HCT116 (cell line): ENCODE measurements at regions not wholly inside any gene's neighbourhood (a gene's known extent, or its start where the extent isn't known, plus 50 kb on each side); places are given as distances from the start of the nearest gene placed in this dataset.

ENCODE experiments used
- ATAC-seq: fragments of 200-7000 bp; cut with Tn5 transposase; 2 replicates; pipeline ENCODE4 v1.9.1; 2020; ENCODE audit warnings: mild to moderate bottlenecking, moderate library complexity
- BruUV-seq: library from RNA; stranded (reverse); fragments of 400-500 nt; replicated peaks from 2 replicates; lab custom pipeline; 2021; lab: Mats Ljungman, UMichigan
- CTCF ChIA-PET: fragments of 300-600 bp; sonication (Branson Sonifier 250); formaldehyde crosslinking; loops from one replicate; lab custom pipeline; 2021; ENCODE audit warnings: antibody characterized with exemption; lab: Charles Lee
- POLR2A ChIA-PET: fragments of 300-600, 350-600 bp; sonication (Branson Sonifier 250); formaldehyde crosslinking; loops from one replicate; lab custom pipeline; 2021; ENCODE audit warnings: antibody characterized with exemption; lab: Charles Lee
- RAD21 ChIA-PET, 2 experiments: fragments of 300-600 bp; sonication (Branson Sonifier 250); formaldehyde crosslinking; loops; one replicate each; lab custom pipeline; 2023; ENCODE audit warnings: low total read pairs in 2 of 2; ENCODE audit not compliant: uncharacterized antibody in 2 of 2, unreplicated experiment in 2 of 2, low non-redundant PET in 1 of 2; lab: Charles Lee
- DNase-seq: peaks from one replicate; pipeline ENCODE4 v3.0.0-alpha.2; 2010; ENCODE audit warnings: low read depth, low spot score
- H2AFZ ChIP-seq: fragments of 200-600 bp; shearing (Covaris generic), sonication (generic); 2 replicates; pipeline ENCODE4 v1.6.1; 2017; ENCODE audit warnings: low read depth, mixed run types, mixed read lengths, antibody characterized with exemption, low read length; ENCODE audit not compliant: poor library complexity, severe bottlenecking
- H3K27ac ChIP-seq: 2 replicates; pipeline ENCODE4 v1.5.1; 2012; ENCODE audit warnings: low read depth, low read length
- H3K27me3 ChIP-seq: fragments of 200-600 bp; sonication (generic); 2 replicates; pipeline ENCODE4 v1.6.1; 2016; ENCODE audit warnings: mixed run types, low read length, mixed read lengths; ENCODE audit not compliant: insufficient read depth
- H3K36me3 ChIP-seq, 2 experiments: fragments of 200-500 bp in 1 of 2; fragments of 200-600 bp in 1 of 2; sonication (Bioruptor generic) in 1 of 2; sonication (generic) in 1 of 2; 2 replicates each; pipeline versions ENCODE4 v1.5.1 to v1.6.1; 2014 to 2016; ENCODE audit warnings: low read length in 2 of 2, inconsistent platforms in 1 of 2, mixed read lengths in 1 of 2, mixed run types in 1 of 2; ENCODE audit not compliant: insufficient read depth in 2 of 2, control insufficient read depth in 1 of 2
- H3K4me1 ChIP-seq, 2 experiments: fragments of 200-600 bp in 1 of 2; sonication (generic) in 1 of 2; 2 replicates each; pipeline versions ENCODE4 v1.5.1 to v1.6.1; 2012 to 2017; ENCODE audit warnings: low read length in 2 of 2, inconsistent platforms in 1 of 2, mild to moderate bottlenecking in 1 of 2, mixed read lengths in 1 of 2, mixed run types in 1 of 2, moderate library complexity in 1 of 2; ENCODE audit not compliant: insufficient read depth in 2 of 2, control insufficient read depth in 1 of 2
- H3K4me2 ChIP-seq: fragments of 200-600 bp; sonication (generic); 2 replicates; pipeline ENCODE4 v1.6.1; 2017; ENCODE audit warnings: mixed run types, low read length, mixed read lengths
- H3K4me3 ChIP-seq, 2 experiments: fragments of 200-600 bp in 1 of 2; sonication (generic) in 1 of 2; replicated peaks in 1 of 2; 2 replicates each; pipeline ENCODE4 v1.5.1; 2011 to 2016; ENCODE audit warnings: low read length in 2 of 2, control low read depth in 1 of 2, low read depth in 1 of 2, mild to moderate bottlenecking in 1 of 2, mixed read lengths in 1 of 2, mixed run types in 1 of 2
- H3K79me2 ChIP-seq: fragments of 200-600 bp; sonication (generic); 2 replicates; pipeline ENCODE4 v1.6.1; 2017; ENCODE audit warnings: mild to moderate bottlenecking, mixed run types, low read length, moderate library complexity, mixed read lengths; ENCODE audit not compliant: insufficient read depth
- H3K9ac ChIP-seq: fragments of 200-600 bp; sonication (generic); 2 replicates; pipeline ENCODE4 v1.6.1; 2016; ENCODE audit warnings: low read length, mixed read lengths
- H3K9me2 ChIP-seq: fragments of 200-600 bp; sonication (generic), shearing (Covaris generic); 2 replicates; pipeline ENCODE4 v1.6.1; 2017; ENCODE audit warnings: mixed run types, mild to moderate bottlenecking, moderate library complexity; ENCODE audit not compliant: insufficient read depth
- H3K9me3 ChIP-seq, 2 experiments: fragments of 200-500 bp in 1 of 2; fragments of 200-600 bp in 1 of 2; sonication (Bioruptor generic) in 1 of 2; sonication (generic) in 1 of 2; 2 replicates each; pipeline ENCODE4 v1.6.1; 2014 to 2017; ENCODE audit warnings: low read length in 2 of 2, mixed read lengths in 2 of 2, inconsistent platforms in 1 of 2, low read depth in 1 of 2, mild to moderate bottlenecking in 1 of 2, mixed run types in 1 of 2, moderate library complexity in 1 of 2; ENCODE audit not compliant: control insufficient read depth in 1 of 2, insufficient read depth in 1 of 2
- H4K20me1 ChIP-seq: fragments of 200-600 bp; sonication (generic), shearing (Covaris generic); 2 replicates; pipeline ENCODE4 v1.6.1; 2017; ENCODE audit warnings: mixed run types, mild to moderate bottlenecking, moderate library complexity; ENCODE audit not compliant: insufficient read depth
- ATF3 ChIP-seq: IDR thresholded peaks from 2 replicates; pipeline ENCODE4 v1.6.1; 2012
- CBX3 ChIP-seq: IDR thresholded peaks from 2 replicates; pipeline ENCODE4 v1.6.1; 2012; ENCODE audit warnings: low read depth
- CEBPB ChIP-seq: IDR thresholded peaks from 2 replicates; pipeline ENCODE4 v1.6.1; 2012; ENCODE audit warnings: low read depth
- EZH2 ChIP-seq: fragments of 200-600 bp; sonication (generic); IDR thresholded peaks from 2 replicates; pipeline ENCODE4 v1.6.1; 2017; ENCODE audit warnings: antibody characterized with exemption, mixed run types
- EZH2phosphoT487 ChIP-seq: fragments of 200-600 bp; IDR thresholded peaks from 2 replicates; pipeline ENCODE4 v1.6.1; 2018; ENCODE audit warnings: antibody characterized with exemption, borderline replicate concordance
- JUND ChIP-seq: IDR thresholded peaks from 2 replicates; pipeline ENCODE4 v1.6.1; 2012
- POLR2A ChIP-seq: IDR thresholded peaks from 2 replicates; pipeline ENCODE4 v1.7.0; 2011; ENCODE audit warnings: borderline replicate concordance; ENCODE audit not compliant: insufficient read depth, insufficient read length; ENCODE audit errors: extremely low read depth
- RAD21 ChIP-seq: IDR thresholded peaks from 2 replicates; pipeline ENCODE4 v1.6.1; 2012; ENCODE audit warnings: low read depth, mild to moderate bottlenecking
- SIN3A ChIP-seq: IDR thresholded peaks from 2 replicates; pipeline ENCODE4 v1.6.1; 2012; ENCODE audit warnings: low read depth
- SP1 ChIP-seq: IDR thresholded peaks from 2 replicates; pipeline ENCODE4 v1.6.1; 2012; ENCODE audit warnings: low read depth
- YY1 ChIP-seq: IDR thresholded peaks from 2 replicates; pipeline ENCODE4 v1.6.1; 2011; ENCODE audit warnings: low read length, low read depth, moderate library complexity, mild to moderate bottlenecking; ENCODE audit not compliant: insufficient replicate concordance; ENCODE audit errors: extremely low read depth
- ZNF274 ChIP-seq: fragments of 200-500 bp; sonication (Bioruptor generic); IDR thresholded peaks from 2 replicates; pipeline ENCODE4 v1.6.1; 2014; ENCODE audit warnings: mild to moderate bottlenecking, low read depth, low read length, inconsistent platforms
- intact Hi-C: fragments of 100-400 bp; cut with micrococcal nuclease; formaldehyde crosslinking; loops from 2 replicates; pipeline ENCODE4 v1.10.0; 2022

- intact Hi-C loops = no loop called here
- CTCF ChIA-PET = no interaction called here
- no peaks in the 10 kb centered on the region for H3K36me3 ChIP-seq
- H3K4me3 ChIP-seq = no peak overlapping the region
- TF ChIP-seq JUND = no peak
- no peak for TF ChIP-seq EZH2phosphoT487
- TF ChIP-seq YY1 = no peak
- TF ChIP-seq SIN3A = no peak
- TF ChIP-seq CEBPB = no peak
- no peak for TF ChIP-seq EZH2
- no peak for TF ChIP-seq RAD21
- H4K20me1 ChIP-seq = no peaks in the 10 kb centered on the region
- H3K27ac ChIP-seq = no peak overlapping the region
- H3K4me2 ChIP-seq = no peak overlapping the region
- BruUV-seq = no TSS peak
- no peaks in the 10 kb centered on the region for H3K4me1 ChIP-seq
- ATAC-seq (no peak), DNase-seq (no peak)
- RAD21 ChIA-PET = no interaction called here
- no peaks in the 10 kb centered on the region for H3K79me2 ChIP-seq
- POLR2A ChIA-PET = no interaction called here
- no peaks in the 10 kb centered on the region for H3K9me2 ChIP-seq
- H3K27me3 ChIP-seq = no peaks in the 10 kb centered on the region
- no peak overlapping the region for H2AFZ ChIP-seq
- no peaks in the 10 kb centered on the region for H3K9me3 ChIP-seq
- no peak overlapping the region for H3K9ac ChIP-seq
Measured at GRCh38 chr2:234577191-234577590, 80.3 kb upstream of the ARL4C start.

GRCh38 chr2:234571620-234572407 lies 74.9 kb upstream of the ARL4C start:
- H3K9me3 ChIP-seq = no peaks in the 10 kb centered on the region
- ChIA-PET RAD21 (no interaction called here), CTCF (no interaction called here), POLR2A (no interaction called here)
- intact Hi-C loops = no loop called here
- no peak overlapping the region for H2AFZ ChIP-seq
- H3K4me1 ChIP-seq = no peaks in the 10 kb centered on the region
- H3K27ac ChIP-seq = no peak overlapping the region
- H3K4me2 ChIP-seq = no peak overlapping the region
- H3K79me2 ChIP-seq = no peaks in the 10 kb centered on the region
- no peak overlapping the region for H3K4me3 ChIP-seq
- no peaks in the 10 kb centered on the region for H4K20me1 ChIP-seq
- no peaks in the 10 kb centered on the region for H3K36me3 ChIP-seq
- DNase-seq (no peak), ATAC-seq (no peak)
- H3K9ac ChIP-seq = no peak overlapping the region
- no peaks in the 10 kb centered on the region for H3K9me2 ChIP-seq
- no peak for TF ChIP-seq ATF3
- no peak for TF ChIP-seq ZNF274
- no peak for TF ChIP-seq SP1
- TF ChIP-seq SIN3A = no peak
- TF ChIP-seq EZH2phosphoT487 = no peak
- TF ChIP-seq POLR2A = no peak
- no peak for TF ChIP-seq YY1
- TF ChIP-seq CBX3 = no peak
- no peak for TF ChIP-seq CEBPB
- H3K27me3 ChIP-seq = no peaks in the 10 kb centered on the region
- no TSS peak for BruUV-seq
